CD14-positive monocyte (primary cell): ENCODE measurements at regions not wholly inside any gene's neighbourhood (a gene's known extent, or its start where the extent isn't known, plus 50 kb on each side); places are given as distances from the start of the nearest gene placed in this dataset.

ENCODE experiments used
- DNase-seq, 3 donors: peaks; one replicate each; pipeline ENCODE4 v3.0.0-alpha.2; 2011 to 2022
- H2AFZ ChIP-seq: 2 replicates; pipeline ENCODE4 v1.6.0; 2012; ENCODE audit warnings: mild to moderate bottlenecking, low read depth, low read length, inconsistent platforms; ENCODE audit not compliant: insufficient read depth, poor library complexity, severe bottlenecking
- H3K27ac ChIP-seq, 2 donors: 1 replicate in 1 of 2; 2 replicates in 1 of 2; pipeline ENCODE4 v1.5.1; 2012 to 2013; ENCODE audit warnings: low read length in 2 of 2, control low read depth in 1 of 2, inconsistent platforms in 1 of 2, low read depth in 1 of 2, mild to moderate bottlenecking in 1 of 2
- H3K27me3 ChIP-seq, 2 donors: one replicate each; pipeline versions ENCODE4 v1.6.0 to v1.6.1; 2011 to 2013; ENCODE audit warnings: low read length in 2 of 2; ENCODE audit not compliant: control insufficient read depth in 2 of 2, insufficient read depth in 2 of 2
- H3K36me3 ChIP-seq, 2 donors: replicated peaks in 1 of 2; 1 replicate in 1 of 2; 2 replicates in 1 of 2; pipeline versions ENCODE4 v1.5.1 to v1.6.1; 2012 to 2013; ENCODE audit warnings: low read length in 2 of 2, control low read depth in 1 of 2, inconsistent platforms in 1 of 2, mild to moderate bottlenecking in 1 of 2; ENCODE audit not compliant: insufficient read depth in 2 of 2, control insufficient read depth in 1 of 2
- H3K4me1 ChIP-seq, 2 donors: 1 replicate in 1 of 2; 2 replicates in 1 of 2; pipeline versions ENCODE4 v1.5.1 to v1.6.1; 2012 to 2013; ENCODE audit warnings: low read length in 2 of 2, control low read depth in 1 of 2, inconsistent platforms in 1 of 2, mild to moderate bottlenecking in 1 of 2, moderate library complexity in 1 of 2; ENCODE audit not compliant: insufficient read depth in 2 of 2, control insufficient read depth in 1 of 2
- H3K4me2 ChIP-seq: replicated peaks from 2 replicates; pipeline ENCODE3; 2012; ENCODE audit warnings: low read length, moderate library complexity, mild to moderate bottlenecking; ENCODE audit not compliant: poor library complexity, severe bottlenecking; ENCODE audit errors: extremely low read depth
- H3K4me3 ChIP-seq, 3 experiments: fragments of 200-600 bp in 1 of 3; sonication (generic) in 1 of 3; replicated peaks in 1 of 3; 1 replicate in 2 of 3; 2 replicates in 1 of 3; pipeline ENCODE4 v1.5.1; 2011 to 2013; ENCODE audit warnings: low read length in 3 of 3, mild to moderate bottlenecking in 3 of 3, control low read depth in 2 of 3, low read depth in 2 of 3, inconsistent platforms in 1 of 3, moderate library complexity in 1 of 3
- H3K79me2 ChIP-seq: 2 replicates; pipeline ENCODE4 v1.6.0; 2012; ENCODE audit warnings: mild to moderate bottlenecking, control low read depth, inconsistent platforms, low read length, moderate library complexity; ENCODE audit not compliant: insufficient read depth
- H3K9ac ChIP-seq: 2 replicates; pipeline ENCODE4 v1.6.0; 2017; ENCODE audit warnings: low read length, mild to moderate bottlenecking; ENCODE audit not compliant: insufficient read depth, poor library complexity, severe bottlenecking
- H3K9me3 ChIP-seq, 2 donors: replicated peaks in 1 of 2; 1 replicate in 1 of 2; 2 replicates in 1 of 2; pipeline versions ENCODE4 v1.5.1 to v1.6.1; 2012 to 2013; ENCODE audit warnings: low read length in 2 of 2, control low read depth in 1 of 2; ENCODE audit not compliant: control insufficient read depth in 1 of 2, insufficient read depth in 1 of 2
- H4K20me1 ChIP-seq: 2 replicates; pipeline ENCODE4 v1.6.0; 2012; ENCODE audit warnings: mild to moderate bottlenecking, low read length, control low read depth, moderate library complexity; ENCODE audit not compliant: insufficient read depth
- H3K27ac Mint-ChIP-seq, 7 donors: one replicate each; pipeline ENCODE4 v1.8.0; 2020; ENCODE audit warnings: mild to moderate bottlenecking in 7 of 7, mixed read lengths in 7 of 7, moderate library complexity in 6 of 7, inconsistent platforms in 2 of 7
- H3K27me3 Mint-ChIP-seq, 3 donors: one replicate each; pipeline ENCODE4 v1.8.0; 2021 to 2022; ENCODE audit warnings: low read depth in 3 of 3, mild to moderate bottlenecking in 3 of 3, mixed read lengths in 3 of 3, moderate library complexity in 3 of 3, inconsistent platforms in 1 of 3
- H3K36me3 Mint-ChIP-seq, 2 donors: one replicate each; pipeline ENCODE4 v1.8.0; 2020; ENCODE audit warnings: mixed read lengths in 2 of 2, inconsistent platforms in 1 of 2, mild to moderate bottlenecking in 1 of 2
- H3K4me1 Mint-ChIP-seq: one replicate; pipeline ENCODE4 v1.8.0; 2020; ENCODE audit warnings: mild to moderate bottlenecking, mixed read lengths
- H3K4me3 Mint-ChIP-seq, 2 donors: one replicate each; pipeline ENCODE4 v1.8.0; 2020; ENCODE audit warnings: mild to moderate bottlenecking in 2 of 2, mixed read lengths in 2 of 2, moderate library complexity in 1 of 2
- H3K9me3 Mint-ChIP-seq, 7 donors: one replicate each; pipeline ENCODE4 v1.8.0; 2020 to 2022; ENCODE audit warnings: mixed read lengths in 7 of 7, mild to moderate bottlenecking in 6 of 7, moderate library complexity in 6 of 7, inconsistent platforms in 2 of 7
- WGBS: methylation state at CpG from one replicate; pipeline ENCODE4 v1.1.5; 2013; ENCODE audit warnings: missing lambda C conversion rate; ENCODE audit not compliant: insufficient coverage; 5-methylcytosine and 5-hydroxymethylcytosine counted together
- intact Hi-C, 2 donors: fragments of 100-400 bp; cut with micrococcal nuclease; formaldehyde crosslinking; loops; one replicate each; pipeline versions ENCODE4 v1.15.0 to v1.15.1; 2023
- TF ChIP-seq, protein P1 (sequence below): fragments of 200-600 bp; IDR thresholded peaks from one replicate; pipeline ENCODE4 v1.8.0; 2022; ENCODE audit warnings: antibody characterized with exemption, mild to moderate bottlenecking

DNA sequence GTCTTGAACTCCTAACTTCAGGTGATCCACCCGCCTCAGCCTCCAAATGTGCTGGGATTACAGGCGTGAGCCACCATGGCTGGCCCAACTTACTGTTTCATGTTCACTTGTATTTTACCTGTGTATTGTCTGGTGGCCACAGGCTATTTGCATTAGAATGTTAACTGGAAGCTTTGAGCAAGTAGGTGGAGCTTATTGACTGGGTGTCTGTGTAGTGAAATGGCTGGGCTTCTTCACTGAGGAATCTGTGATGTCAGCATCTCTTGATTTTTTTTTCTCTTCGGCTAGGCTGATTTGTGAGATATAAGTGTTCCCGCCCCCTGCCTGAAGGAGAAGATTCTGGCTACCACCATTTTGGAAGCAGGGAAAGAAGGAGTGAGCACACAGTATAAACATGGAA lies 237.8 kb upstream of the PEX5L start:
- no peaks in the 10 kb centered on the region for H3K27me3 Mint-ChIP-seq
- Histone ChIP-seq H2AFZ (no peak overlapping the region), H3K9me3 (peaks cover 0 to 5% of the 10 kb centered on the region in 2 donors), H3K9ac (no peak overlapping the region), H3K27ac (no peak overlapping the region), H3K4me1 (no peaks in the 10 kb centered on the region), H3K36me3 (no peaks in the 10 kb centered on the region), H4K20me1 (no peaks in the 10 kb centered on the region), H3K27me3 (no peaks in the 10 kb centered on the region), H3K4me3 (no peak overlapping the region), H3K4me2 (no peak overlapping the region), H3K79me2 (no peaks in the 10 kb centered on the region)
- no peaks in the 10 kb centered on the region for H3K36me3 Mint-ChIP-seq
- intact Hi-C loops = no loop called here
- H3K27ac Mint-ChIP-seq = no peak overlapping the region
- 83% methylated on average over 1 of the region's 4 CpGs for WGBS
- peaks cover 8% of the 10 kb centered on the region for H3K4me1 Mint-ChIP-seq
- TF ChIP-seq, protein P1, sequence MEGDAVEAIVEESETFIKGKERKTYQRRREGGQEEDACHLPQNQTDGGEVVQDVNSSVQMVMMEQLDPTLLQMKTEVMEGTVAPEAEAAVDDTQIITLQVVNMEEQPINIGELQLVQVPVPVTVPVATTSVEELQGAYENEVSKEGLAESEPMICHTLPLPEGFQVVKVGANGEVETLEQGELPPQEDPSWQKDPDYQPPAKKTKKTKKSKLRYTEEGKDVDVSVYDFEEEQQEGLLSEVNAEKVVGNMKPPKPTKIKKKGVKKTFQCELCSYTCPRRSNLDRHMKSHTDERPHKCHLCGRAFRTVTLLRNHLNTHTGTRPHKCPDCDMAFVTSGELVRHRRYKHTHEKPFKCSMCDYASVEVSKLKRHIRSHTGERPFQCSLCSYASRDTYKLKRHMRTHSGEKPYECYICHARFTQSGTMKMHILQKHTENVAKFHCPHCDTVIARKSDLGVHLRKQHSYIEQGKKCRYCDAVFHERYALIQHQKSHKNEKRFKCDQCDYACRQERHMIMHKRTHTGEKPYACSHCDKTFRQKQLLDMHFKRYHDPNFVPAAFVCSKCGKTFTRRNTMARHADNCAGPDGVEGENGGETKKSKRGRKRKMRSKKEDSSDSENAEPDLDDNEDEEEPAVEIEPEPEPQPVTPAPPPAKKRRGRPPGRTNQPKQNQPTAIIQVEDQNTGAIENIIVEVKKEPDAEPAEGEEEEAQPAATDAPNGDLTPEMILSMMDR = no peak
- peaks cover 0 to 5% (median 3%) of the 10 kb centered on the region in 7 donors for H3K9me3 Mint-ChIP-seq
- H3K4me3 Mint-ChIP-seq = no peak overlapping the region
- no peak for DNase-seq

DNA sequence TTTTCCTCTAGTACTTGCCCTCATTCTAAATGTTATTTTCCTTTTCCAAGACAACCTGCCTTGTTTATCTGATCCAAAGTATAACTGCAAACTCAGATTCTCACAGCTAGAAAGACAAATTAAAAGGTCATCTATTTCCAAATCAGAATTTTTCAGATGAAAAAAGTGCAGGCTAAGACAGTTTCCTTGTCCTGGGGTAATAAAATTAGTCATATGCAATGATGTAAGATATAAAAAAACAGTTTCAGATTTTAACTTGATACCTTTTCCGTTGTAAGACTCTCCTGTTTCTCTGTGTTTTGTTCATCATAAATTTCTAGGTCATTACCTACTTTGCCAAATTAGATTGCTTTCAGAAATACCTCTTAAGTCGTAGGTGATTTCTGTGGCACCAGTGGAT lies 238.4 kb upstream of the PEX5L start:
- H2AFZ ChIP-seq = no peak overlapping the region
- no peaks in the 10 kb centered on the region for H3K36me3 ChIP-seq
- no peaks in the 10 kb centered on the region for H4K20me1 ChIP-seq
- H3K27ac ChIP-seq = no peak overlapping the region
- H3K4me1 Mint-ChIP-seq = peaks cover 8% of the 10 kb centered on the region
- H3K27me3 Mint-ChIP-seq = no peaks in the 10 kb centered on the region
- no peaks in the 10 kb centered on the region for H3K4me1 ChIP-seq
- no CpG with 5 or more reads among the region's 2 CpGs for WGBS
- no peak overlapping the region for H3K4me2 ChIP-seq
- no peaks in the 10 kb centered on the region for H3K79me2 ChIP-seq
- H3K4me3 ChIP-seq = no peak overlapping the region
- DNase-seq = no peak
- H3K9ac ChIP-seq = no peak overlapping the region
- H3K27ac Mint-ChIP-seq = no peak overlapping the region
- no peaks in the 10 kb centered on the region for H3K36me3 Mint-ChIP-seq
- no peaks in the 10 kb centered on the region for H3K27me3 ChIP-seq
- peaks cover 0 to 5% (median 3%) of the 10 kb centered on the region in 7 donors for H3K9me3 Mint-ChIP-seq
- peaks cover 0 to 5% of the 10 kb centered on the region in 2 donors for H3K9me3 ChIP-seq
- H3K4me3 Mint-ChIP-seq = no peak overlapping the region
- TF ChIP-seq, protein P1 = no peak
- intact Hi-C loops = no loop called here
